Epithelial cell of proximal tubule (primary cell): ENCODE measurements at regions not wholly inside any gene's neighbourhood (a gene's known extent, or its start where the extent isn't known, plus 50 kb on each side); places are given as distances from the start of the nearest gene placed in this dataset.
A peak's percentile ranks its signal among the peaks of the same experiment; 100 is the strongest.

ENCODE experiments used
- DNase-seq: peaks from one replicate; pipeline ENCODE4 v3.0.0-alpha.2; 2011; ENCODE audit warnings: low read depth
- H3K4me3 ChIP-seq: 2 replicates; pipeline ENCODE4 v1.5.1; 2011; ENCODE audit warnings: low read depth, mild to moderate bottlenecking, low read length
- TF ChIP-seq, protein P1 (sequence below): conservative IDR thresholded peaks from 2 replicates; pipeline ENCODE4 v1.5.1; 2012; ENCODE audit warnings: low read depth, mild to moderate bottlenecking, low read length

- DNase-seq: no peak
- no peak overlapping the region for H3K4me3 ChIP-seq
- TF ChIP-seq, protein P1, sequence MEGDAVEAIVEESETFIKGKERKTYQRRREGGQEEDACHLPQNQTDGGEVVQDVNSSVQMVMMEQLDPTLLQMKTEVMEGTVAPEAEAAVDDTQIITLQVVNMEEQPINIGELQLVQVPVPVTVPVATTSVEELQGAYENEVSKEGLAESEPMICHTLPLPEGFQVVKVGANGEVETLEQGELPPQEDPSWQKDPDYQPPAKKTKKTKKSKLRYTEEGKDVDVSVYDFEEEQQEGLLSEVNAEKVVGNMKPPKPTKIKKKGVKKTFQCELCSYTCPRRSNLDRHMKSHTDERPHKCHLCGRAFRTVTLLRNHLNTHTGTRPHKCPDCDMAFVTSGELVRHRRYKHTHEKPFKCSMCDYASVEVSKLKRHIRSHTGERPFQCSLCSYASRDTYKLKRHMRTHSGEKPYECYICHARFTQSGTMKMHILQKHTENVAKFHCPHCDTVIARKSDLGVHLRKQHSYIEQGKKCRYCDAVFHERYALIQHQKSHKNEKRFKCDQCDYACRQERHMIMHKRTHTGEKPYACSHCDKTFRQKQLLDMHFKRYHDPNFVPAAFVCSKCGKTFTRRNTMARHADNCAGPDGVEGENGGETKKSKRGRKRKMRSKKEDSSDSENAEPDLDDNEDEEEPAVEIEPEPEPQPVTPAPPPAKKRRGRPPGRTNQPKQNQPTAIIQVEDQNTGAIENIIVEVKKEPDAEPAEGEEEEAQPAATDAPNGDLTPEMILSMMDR: no peak
Measured at GRCh38 chr20:6524305-6524704, 243.2 kb upstream of the BMP2 start.

DNA sequence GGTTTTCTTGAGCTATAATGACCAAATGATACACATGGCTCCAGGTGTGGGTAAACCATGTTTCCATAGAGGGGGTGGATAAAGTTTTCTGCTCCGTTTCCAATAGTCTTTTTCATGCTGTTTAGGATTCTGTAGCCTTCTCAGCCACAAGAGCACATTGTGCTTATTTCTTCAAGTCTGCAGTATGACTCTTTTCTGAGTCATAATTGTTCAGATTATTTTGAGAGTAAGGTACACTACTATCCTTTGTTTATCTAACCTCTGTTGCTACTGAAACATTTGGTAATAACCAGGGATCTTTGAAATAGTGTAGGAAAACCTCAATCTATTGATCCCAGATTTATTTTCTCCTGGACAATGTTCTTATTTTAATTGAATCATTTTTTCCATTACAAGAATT lies 247.9 kb upstream of the BMP2 start:
- DNase-seq: peak; percentile 77
- TF ChIP-seq, protein P1: no peak
- H3K4me3 ChIP-seq: no peak overlapping the region

DNA sequence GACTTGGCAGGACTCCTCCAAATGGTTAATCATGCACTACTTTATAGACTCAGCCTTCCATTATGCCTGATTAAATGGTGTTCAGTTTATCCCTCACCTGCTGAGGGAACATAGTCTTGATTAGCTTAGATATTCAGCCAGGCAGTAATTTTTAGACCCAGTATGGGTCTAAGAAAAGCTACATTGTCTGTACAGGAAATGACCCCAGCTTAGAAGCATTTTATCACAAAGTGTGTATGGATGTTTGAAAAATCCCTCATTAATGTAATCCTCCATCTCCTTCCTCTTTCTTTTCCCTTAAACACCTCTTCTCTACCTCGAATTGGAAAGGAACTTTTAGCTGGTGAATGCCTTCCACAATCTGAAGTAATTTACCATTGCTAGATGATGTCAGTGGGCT lies 252.2 kb upstream of the BMP2 start:
- TF ChIP-seq, protein P1: no peak
- H3K4me3 ChIP-seq: no peak overlapping the region
- no peak for DNase-seq

DNA sequence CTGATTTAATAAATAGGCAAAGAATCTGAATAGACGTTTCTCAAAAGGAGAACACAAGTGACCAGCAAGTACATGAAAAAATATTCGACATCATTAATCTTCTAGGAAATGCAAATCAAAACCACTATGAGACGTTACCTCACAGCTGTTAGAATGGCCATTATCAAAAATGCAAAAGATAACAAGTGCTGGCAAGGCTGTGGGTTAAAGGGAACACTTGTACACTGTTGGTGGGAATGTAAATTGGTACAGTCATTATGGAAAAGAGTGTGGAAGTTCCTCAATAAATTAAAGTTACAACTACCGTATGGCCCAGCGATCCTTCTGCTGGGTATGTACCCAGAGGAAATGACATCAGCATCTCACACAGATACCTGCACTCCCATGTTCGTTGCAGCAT lies 253.9 kb upstream of the BMP2 start:
- no peak overlapping the region for H3K4me3 ChIP-seq
- TF ChIP-seq, protein P1: no peak
- no peak for DNase-seq

DNA sequence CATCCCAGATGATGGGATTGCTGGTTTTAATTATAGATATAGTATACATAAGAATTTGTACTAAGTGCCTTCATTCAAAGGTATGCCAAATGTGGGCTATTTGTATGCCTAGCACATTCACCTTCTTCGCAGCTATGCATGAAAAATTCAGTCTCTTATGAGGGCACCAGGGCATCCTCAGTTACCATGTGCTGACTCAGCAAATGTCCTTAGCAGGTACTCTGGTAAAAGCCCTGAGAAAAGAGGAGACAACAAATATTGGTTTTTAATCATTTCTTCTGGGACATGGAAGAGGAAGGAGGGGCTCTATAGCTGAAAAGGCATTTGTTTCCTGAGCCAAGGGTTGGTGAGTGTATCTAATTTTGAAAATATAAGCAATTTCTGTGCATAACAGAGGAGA lies 258.1 kb upstream of the BMP2 start:
- TF ChIP-seq, protein P1: no peak
- DNase-seq: no peak
- no peak overlapping the region for H3K4me3 ChIP-seq

GRCh38 chr20:6506906-6507305 lies 260.6 kb upstream of the BMP2 start:
- no peak for DNase-seq
- H3K4me3 ChIP-seq: no peak overlapping the region
- TF ChIP-seq, protein P1: no peak

DNA sequence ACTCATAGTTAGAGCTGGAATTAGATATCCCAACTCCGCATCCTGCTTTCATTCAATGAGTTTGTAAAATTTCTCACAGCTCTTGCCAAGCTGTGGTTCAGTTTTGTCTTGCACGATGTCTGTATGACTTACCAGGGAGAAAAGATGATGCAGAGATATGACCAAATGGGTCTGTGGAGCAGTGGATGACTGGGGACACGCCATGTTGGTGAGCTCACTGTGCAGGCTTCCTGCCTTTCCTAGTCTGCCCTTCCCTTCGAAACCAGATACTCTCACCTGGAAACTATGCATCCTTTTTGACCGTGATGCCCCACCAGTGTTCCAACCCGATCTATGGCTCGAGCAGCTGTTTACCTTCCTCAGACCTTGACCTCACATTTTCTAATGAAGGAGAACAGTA lies 262.7 kb upstream of the BMP2 start:
- DNase-seq: no peak
- TF ChIP-seq, protein P1: no peak
- no peak overlapping the region for H3K4me3 ChIP-seq
